GM12865 (cell line): ENCODE measurements at regions not wholly inside any gene's neighbourhood (a gene's known extent, or its start where the extent isn't known, plus 50 kb on each side); places are given as distances from the start of the nearest gene placed in this dataset.

Source experiments
- DNase-seq: peaks from one replicate; pipeline ENCODE4 v3.0.0; 2010; ENCODE audit warnings: low read depth
- H3K4me3 ChIP-seq: 2 replicates; pipeline ENCODE4 v1.5.1; 2011; ENCODE audit warnings: mild to moderate bottlenecking, low read depth, low read length, control low read depth
- TF ChIP-seq, protein P1 (sequence below): IDR thresholded peaks from 2 replicates; pipeline ENCODE4 v1.5.1; 2011; ENCODE audit warnings: low read length, control low read depth, low read depth, inconsistent platforms; ENCODE audit not compliant: insufficient read depth; ENCODE audit errors: missing control alignments

DNA sequence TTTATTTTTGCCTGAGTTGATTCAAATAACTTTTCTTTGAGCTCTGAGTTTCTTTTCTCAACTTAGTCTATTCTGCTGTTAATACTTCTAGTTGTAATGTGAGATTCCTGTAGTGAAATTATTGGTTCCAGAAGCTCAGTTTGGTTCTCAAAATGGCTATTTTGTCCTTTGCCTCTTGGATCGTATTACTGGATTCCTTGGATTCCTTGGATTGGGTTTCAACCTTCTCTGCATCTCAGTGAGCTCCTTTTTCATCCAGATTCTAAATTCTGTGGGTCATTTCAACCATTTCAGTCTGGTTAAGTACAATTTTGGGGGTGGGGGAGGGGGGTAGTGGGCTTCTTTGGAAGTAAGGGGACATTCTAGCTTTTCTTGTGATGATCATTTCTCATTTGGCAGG, 341.1 kb upstream of the CNTN5 start:
- TF ChIP-seq, protein P1, sequence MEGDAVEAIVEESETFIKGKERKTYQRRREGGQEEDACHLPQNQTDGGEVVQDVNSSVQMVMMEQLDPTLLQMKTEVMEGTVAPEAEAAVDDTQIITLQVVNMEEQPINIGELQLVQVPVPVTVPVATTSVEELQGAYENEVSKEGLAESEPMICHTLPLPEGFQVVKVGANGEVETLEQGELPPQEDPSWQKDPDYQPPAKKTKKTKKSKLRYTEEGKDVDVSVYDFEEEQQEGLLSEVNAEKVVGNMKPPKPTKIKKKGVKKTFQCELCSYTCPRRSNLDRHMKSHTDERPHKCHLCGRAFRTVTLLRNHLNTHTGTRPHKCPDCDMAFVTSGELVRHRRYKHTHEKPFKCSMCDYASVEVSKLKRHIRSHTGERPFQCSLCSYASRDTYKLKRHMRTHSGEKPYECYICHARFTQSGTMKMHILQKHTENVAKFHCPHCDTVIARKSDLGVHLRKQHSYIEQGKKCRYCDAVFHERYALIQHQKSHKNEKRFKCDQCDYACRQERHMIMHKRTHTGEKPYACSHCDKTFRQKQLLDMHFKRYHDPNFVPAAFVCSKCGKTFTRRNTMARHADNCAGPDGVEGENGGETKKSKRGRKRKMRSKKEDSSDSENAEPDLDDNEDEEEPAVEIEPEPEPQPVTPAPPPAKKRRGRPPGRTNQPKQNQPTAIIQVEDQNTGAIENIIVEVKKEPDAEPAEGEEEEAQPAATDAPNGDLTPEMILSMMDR, result no peak
- DNase-seq, result no peak
- H3K4me3 ChIP-seq, result no peak overlapping the region

DNA sequence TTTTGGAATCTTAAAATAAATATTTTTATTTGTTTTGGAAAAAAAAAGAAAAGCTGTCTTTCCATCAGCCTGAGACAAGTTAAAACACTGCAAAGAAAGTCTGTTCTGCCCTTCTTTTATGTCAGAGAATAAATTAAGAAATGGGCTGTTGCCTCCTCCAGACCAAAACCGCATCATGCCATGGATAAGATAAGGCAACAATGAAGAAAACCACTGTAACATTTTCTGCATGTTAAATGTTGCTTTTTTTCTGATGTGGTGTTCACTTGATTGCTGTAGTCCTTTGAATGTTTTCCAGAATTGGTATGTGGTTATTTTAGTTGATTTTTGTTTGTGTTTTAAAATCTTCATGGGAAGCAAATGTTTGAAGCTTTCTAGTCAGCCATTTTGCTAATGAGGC, 319.2 kb upstream of the CNTN5 start:
- TF ChIP-seq, protein P1, result no peak
- H3K4me3 ChIP-seq, result no peak overlapping the region
- DNase-seq, result no peak

DNA sequence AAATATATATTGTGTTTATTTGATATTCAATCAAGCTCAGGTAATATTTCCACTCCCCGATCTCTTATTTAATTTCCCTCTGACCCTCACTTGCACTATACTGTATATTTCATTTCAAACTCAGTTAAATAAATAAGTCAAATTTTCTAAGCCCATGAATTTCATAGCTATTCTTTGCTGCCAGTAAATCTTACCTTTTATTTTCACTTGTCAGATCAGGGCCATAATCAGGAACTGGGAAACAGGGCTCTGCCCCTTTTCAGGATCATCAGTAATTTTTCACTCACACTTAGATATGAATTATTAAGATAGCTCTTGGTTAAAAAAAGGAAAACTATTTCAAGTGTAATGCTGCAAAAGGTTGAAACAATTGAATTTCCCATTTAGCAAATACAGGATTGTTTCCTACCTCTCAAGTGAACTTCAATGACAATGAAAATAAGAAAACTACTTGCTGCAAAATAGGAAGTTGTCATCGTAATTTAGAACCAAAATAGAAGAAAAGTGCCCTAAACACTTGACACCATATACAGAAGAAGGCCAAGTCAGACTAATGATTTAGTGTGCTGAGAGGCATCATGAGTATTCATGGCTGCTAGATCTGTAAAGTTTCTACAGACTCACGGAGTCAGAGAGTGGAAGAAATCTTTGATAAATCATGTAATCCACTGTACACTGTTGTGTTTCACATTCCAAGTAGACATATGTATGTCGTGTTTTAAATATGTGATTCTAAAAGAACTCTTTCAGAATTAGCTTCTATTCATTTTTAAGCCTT, 316.8 kb upstream of the CNTN5 start:
- TF ChIP-seq, protein P1, result no peak
- H3K4me3 ChIP-seq, result no peak overlapping the region
- DNase-seq, result no peak

DNA sequence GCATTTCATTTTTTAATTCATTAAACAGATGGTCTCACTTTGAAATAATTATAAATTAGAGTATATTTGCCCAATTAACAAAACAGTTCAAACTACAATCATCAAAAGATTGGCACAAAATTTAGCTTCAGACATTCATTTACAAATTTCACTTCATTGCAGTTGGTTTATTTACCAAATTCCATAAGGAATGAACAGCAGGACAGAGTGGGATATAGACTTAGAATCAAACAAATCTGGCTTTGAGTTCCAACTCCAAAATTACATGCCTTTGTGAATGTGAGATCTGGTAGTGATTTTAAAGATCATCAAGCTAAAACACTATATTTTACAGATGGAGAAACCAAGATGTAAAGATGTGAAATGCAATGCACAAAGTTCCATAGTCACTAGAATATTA, 310.7 kb upstream of the CNTN5 start:
- TF ChIP-seq, protein P1, result no peak
- H3K4me3 ChIP-seq, result no peak overlapping the region
- no peak for DNase-seq

DNA sequence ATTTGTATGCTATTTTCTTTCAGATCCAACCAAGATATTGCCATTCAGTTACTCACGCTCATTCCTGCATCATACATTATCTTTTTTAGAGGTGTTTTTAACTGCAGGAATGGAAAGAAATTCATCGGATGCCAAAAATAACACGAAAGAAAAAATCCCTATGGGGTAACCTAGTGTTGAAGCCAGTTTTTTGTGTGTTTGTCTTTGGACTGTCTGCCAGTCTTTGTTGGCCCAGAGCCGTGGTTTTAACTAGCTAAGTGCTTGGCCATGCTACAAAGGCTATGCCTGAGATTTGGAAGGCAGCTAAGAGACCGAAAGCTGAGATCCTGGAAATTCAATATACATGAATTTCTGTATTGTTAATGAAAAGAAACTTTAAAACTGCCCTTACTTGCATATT, 309.8 kb upstream of the CNTN5 start:
- no peak for DNase-seq
- no peak overlapping the region for H3K4me3 ChIP-seq
- TF ChIP-seq, protein P1, result no peak

DNA sequence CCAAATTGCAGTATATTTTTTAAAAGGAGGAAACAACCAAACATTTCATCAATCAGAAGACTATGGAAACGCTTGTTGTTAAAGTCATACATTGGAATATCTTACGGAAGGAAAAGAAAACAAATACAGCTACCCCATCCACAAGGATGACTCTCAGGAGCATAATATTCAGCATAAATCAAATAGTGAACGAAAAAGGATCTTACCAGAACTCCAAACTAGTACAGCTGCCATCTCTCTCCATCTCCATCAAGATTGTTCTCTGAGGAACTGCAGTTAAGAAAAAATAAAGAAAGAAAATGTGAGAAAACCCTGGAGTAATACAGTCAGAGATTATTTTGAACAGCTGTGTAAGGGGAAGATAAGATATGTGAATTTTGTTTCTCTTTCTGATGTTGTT, 299.8 kb upstream of the CNTN5 start:
- no peak overlapping the region for H3K4me3 ChIP-seq
- no peak for DNase-seq
- TF ChIP-seq, protein P1, result no peak

DNA sequence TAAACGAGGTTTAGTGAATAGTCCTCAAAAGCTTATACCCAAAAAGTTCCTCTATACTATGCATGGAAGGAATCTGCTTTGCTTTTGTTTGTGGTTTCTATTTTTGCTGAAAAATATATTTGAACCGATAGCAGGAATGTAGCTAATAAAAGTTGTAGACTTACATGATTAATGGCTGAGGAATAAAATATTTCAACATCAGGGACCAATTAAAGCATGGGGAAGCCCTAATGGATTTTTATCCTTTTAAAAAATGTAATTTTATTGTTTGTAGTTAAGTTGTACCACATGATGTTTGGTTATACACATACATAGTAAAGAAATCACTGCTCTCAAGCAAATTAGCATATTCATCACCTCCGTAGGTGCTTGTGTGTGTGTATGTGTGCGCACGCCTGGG, 295.3 kb upstream of the CNTN5 start:
- no peak overlapping the region for H3K4me3 ChIP-seq
- no peak for DNase-seq
- TF ChIP-seq, protein P1, result no peak
